HepG2 (cell line): ENCODE measurements at regions not wholly inside any gene's neighbourhood (a gene's known extent, or its start where the extent isn't known, plus 50 kb on each side); places are given as distances from the start of the nearest gene placed in this dataset.

Source experiments
- ATAC-seq: fragments of 200-7000 bp; cut with Tn5 transposase; 3 replicates; pipeline ENCODE4 v1.9.1; 2020; ENCODE audit warnings: mild to moderate bottlenecking, moderate library complexity
- BruUV-seq: library from RNA; stranded (reverse); fragments of 400-500 nt; replicated peaks from 2 replicates; lab custom pipeline; 2021; lab: Mats Ljungman, UMichigan
- CTCF ChIA-PET: fragments of 300-600 bp; formaldehyde crosslinking; extraction: SDS; loops from one replicate; lab custom pipeline; 2021; ENCODE audit warnings: low total read pairs, inconsistent platforms, low intra/inter-chr PET ratio; lab: Yijun Ruan, JAX
- POLR2A ChIA-PET: fragments of 350-600 bp; sonication (Branson Sonifier 250); formaldehyde crosslinking; loops from one replicate; lab custom pipeline; 2020; ENCODE audit warnings: antibody characterized with exemption, inconsistent platforms; lab: Yijun Ruan, JAX
- DNase-seq: peaks from one replicate; pipeline ENCODE4 v3.0.0-alpha.2; 2015; ENCODE audit warnings: low spot score
- FAIRE-seq: peaks from 3 replicates; lab custom pipeline; 2011; peaks lifted over from hg19 to GRCh38; lab: Jason Lieb, UNC
- H2AFZ ChIP-seq: one replicate; pipeline ENCODE4 v1.6.1; 2011; ENCODE audit warnings: low read length, inconsistent platforms
- H3K27ac ChIP-seq: fragments of 300-600 bp; 3 replicates; pipeline ENCODE4 v1.8.0; 2011; ENCODE audit warnings: mixed run types, mild to moderate bottlenecking, mixed read lengths, low read length, inconsistent platforms; ENCODE audit not compliant: insufficient read depth; ENCODE audit errors: extremely low read length
- H3K27me3 ChIP-seq, 2 experiments: fragments of 200-600 bp in 1 of 2; 2 replicates in 1 of 2; 3 replicates in 1 of 2; pipeline versions ENCODE4 v1.6.0 to v1.8.0; 2011; ENCODE audit warnings: low read length in 2 of 2, mild to moderate bottlenecking in 2 of 2, moderate library complexity in 2 of 2, inconsistent platforms in 1 of 2; ENCODE audit not compliant: insufficient read depth in 2 of 2, control insufficient read depth in 1 of 2
- H3K36me3 ChIP-seq, 2 experiments: fragments of 200-600 bp in 1 of 2; replicated peaks in 1 of 2; 2 replicates in 1 of 2; 3 replicates in 1 of 2; pipeline versions ENCODE4 v1.5.1 to v1.8.0; 2011; ENCODE audit warnings: low read length in 2 of 2, inconsistent platforms in 1 of 2; ENCODE audit not compliant: insufficient read depth in 2 of 2, control insufficient read depth in 1 of 2
- H3K4me1 ChIP-seq: 2 replicates; pipeline ENCODE4 v1.5.1; 2012; ENCODE audit warnings: low read length, inconsistent platforms; ENCODE audit not compliant: insufficient read depth
- H3K4me2 ChIP-seq: 2 replicates; pipeline ENCODE4 v1.6.0; 2011; ENCODE audit warnings: low read depth, low read length, inconsistent platforms
- H3K4me3 ChIP-seq, 3 experiments: fragments of 200-600 bp in 1 of 3; sonication (generic), shearing (Covaris generic) in 1 of 3; replicated peaks in 1 of 3; 2 replicates each; pipeline ENCODE4 v1.5.1; 2011 to 2016; ENCODE audit warnings: low read length in 3 of 3, inconsistent platforms in 2 of 3, low read depth in 2 of 3, mild to moderate bottlenecking in 2 of 3, control low read depth in 1 of 3, mixed read lengths in 1 of 3; ENCODE audit not compliant: insufficient read depth in 1 of 3
- H3K79me2 ChIP-seq: one replicate; pipeline ENCODE4 v1.6.1; 2011; ENCODE audit warnings: low read length, inconsistent platforms; ENCODE audit not compliant: insufficient read depth
- H3K9ac ChIP-seq: 2 replicates; pipeline ENCODE4 v1.6.0; 2011; ENCODE audit warnings: mild to moderate bottlenecking, low read depth, low read length, inconsistent platforms; ENCODE audit not compliant: insufficient read depth
- H3K9me3 ChIP-seq: 2 replicates; pipeline ENCODE4 v1.5.1; 2012; ENCODE audit warnings: mild to moderate bottlenecking, low read length
- H4K20me1 ChIP-seq: 2 replicates; pipeline ENCODE4 v1.6.0; 2011; ENCODE audit warnings: inconsistent platforms, mild to moderate bottlenecking, low read length, moderate library complexity; ENCODE audit not compliant: insufficient read depth
- KLF13 ChIP-seq: sonication (generic); formaldehyde crosslinking; IDR thresholded peaks from 2 replicates; pipeline ENCODE4 v1.4.0; 2020; ENCODE audit warnings: mild to moderate bottlenecking, missing genetic modification reagents
- ZBTB7B ChIP-seq: sonication (generic); formaldehyde crosslinking; IDR thresholded peaks from 2 replicates; pipeline ENCODE4 v1.4.0; 2020; ENCODE audit warnings: missing genetic modification reagents
- ZNF720 ChIP-seq: sonication (generic); formaldehyde crosslinking; IDR thresholded peaks from 2 replicates; pipeline ENCODE4 v1.4.0; 2020; ENCODE audit warnings: missing genetic modification reagents
- WGBS: methylation state at CpG from one replicate; pipeline ENCODE4 v1.1.6; 2017; ENCODE audit warnings: low lambda C conversion rate; 5-methylcytosine and 5-hydroxymethylcytosine counted together
- in situ Hi-C: cut with HindIII; loops from 2 replicates; pipeline ENCODE4 v1.10.0; 2017; ENCODE audit warnings: low pct_unique_long_range_greater_than_20kb; ENCODE audit not compliant: extremely low pct_ligation_motif_present
- intact Hi-C: fragments of 100-400 bp; cut with micrococcal nuclease; formaldehyde crosslinking; loops from one replicate; pipeline ENCODE4 v1.10.0; 2022; ENCODE audit not compliant: unreplicated experiment
- TF ChIP-seq, protein P1 (sequence below): sonication (generic); formaldehyde crosslinking; IDR thresholded peaks from 2 replicates; pipeline ENCODE4 v1.8.1; 2022; ENCODE audit warnings: low read depth, mild to moderate bottlenecking, missing genetic modification reagents
- TF ChIP-seq, protein P2 (sequence below): fragments of 450-650 bp; IDR thresholded peaks from 2 replicates; pipeline ENCODE4 v1.6.1; 2017
- TF ChIP-seq, protein P3 (sequence below): sonication (generic); formaldehyde crosslinking; IDR thresholded peaks from 2 replicates; pipeline ENCODE4 v1.5.1; 2020; ENCODE audit warnings: missing genetic modification reagents, mild to moderate bottlenecking, borderline replicate concordance

DNA sequence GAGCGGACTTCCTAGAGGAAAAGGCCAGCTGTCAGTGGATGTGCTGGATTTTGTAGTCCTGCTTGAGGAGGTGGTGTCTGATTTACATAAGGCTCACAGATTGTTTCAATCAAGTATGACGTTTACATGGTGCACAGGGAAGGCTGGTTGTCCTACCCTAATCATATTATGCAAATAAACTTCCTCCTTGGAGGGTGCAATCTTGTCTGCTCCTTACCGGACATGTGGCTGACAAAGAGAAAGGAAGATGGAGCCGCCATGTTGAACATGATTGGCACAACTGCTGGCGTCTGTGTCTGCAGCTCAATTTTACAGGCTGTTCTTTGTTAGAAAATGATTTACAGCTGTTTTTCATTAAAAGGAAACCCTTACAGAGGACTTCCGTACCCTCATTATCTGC lies 1656.1 kb downstream of the KCNT2 start:
- H3K79me2 ChIP-seq: no peaks in the 10 kb centered on the region
- no peak overlapping the region for H3K9ac ChIP-seq
- FAIRE-seq (no peak), ATAC-seq (no peak), DNase-seq (no peak)
- POLR2A ChIA-PET: no interaction called here
- no peak overlapping the region for H3K4me2 ChIP-seq
- no peaks in the 10 kb centered on the region for H3K27me3 ChIP-seq
- BruUV-seq: no TSS peak
- peak overlapping the region; percentile 15 for H2AFZ ChIP-seq
- CTCF ChIA-PET: no interaction called here
- H3K4me3 ChIP-seq: no peak overlapping the region
- no peak for TF ChIP-seq KLF13 (CRISPR knock-in tag)
- no peak for TF ChIP-seq ZBTB7B
- TF ChIP-seq, protein P1, sequence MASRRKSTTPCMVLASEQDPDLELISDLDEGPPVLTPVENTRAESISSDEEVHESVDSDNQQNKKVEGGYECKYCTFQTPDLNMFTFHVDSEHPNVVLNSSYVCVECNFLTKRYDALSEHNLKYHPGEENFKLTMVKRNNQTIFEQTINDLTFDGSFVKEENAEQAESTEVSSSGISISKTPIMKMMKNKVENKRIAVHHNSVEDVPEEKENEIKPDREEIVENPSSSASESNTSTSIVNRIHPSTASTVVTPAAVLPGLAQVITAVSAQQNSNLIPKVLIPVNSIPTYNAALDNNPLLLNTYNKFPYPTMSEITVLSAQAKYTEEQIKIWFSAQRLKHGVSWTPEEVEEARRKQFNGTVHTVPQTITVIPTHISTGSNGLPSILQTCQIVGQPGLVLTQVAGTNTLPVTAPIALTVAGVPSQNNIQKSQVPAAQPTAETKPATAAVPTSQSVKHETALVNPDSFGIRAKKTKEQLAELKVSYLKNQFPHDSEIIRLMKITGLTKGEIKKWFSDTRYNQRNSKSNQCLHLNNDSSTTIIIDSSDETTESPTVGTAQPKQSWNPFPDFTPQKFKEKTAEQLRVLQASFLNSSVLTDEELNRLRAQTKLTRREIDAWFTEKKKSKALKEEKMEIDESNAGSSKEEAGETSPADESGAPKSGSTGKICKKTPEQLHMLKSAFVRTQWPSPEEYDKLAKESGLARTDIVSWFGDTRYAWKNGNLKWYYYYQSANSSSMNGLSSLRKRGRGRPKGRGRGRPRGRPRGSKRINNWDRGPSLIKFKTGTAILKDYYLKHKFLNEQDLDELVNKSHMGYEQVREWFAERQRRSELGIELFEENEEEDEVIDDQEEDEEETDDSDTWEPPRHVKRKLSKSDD: no peak
- no peak for TF ChIP-seq ZNF720 (CRISPR knock-in tag)
- TF ChIP-seq, protein P2, sequence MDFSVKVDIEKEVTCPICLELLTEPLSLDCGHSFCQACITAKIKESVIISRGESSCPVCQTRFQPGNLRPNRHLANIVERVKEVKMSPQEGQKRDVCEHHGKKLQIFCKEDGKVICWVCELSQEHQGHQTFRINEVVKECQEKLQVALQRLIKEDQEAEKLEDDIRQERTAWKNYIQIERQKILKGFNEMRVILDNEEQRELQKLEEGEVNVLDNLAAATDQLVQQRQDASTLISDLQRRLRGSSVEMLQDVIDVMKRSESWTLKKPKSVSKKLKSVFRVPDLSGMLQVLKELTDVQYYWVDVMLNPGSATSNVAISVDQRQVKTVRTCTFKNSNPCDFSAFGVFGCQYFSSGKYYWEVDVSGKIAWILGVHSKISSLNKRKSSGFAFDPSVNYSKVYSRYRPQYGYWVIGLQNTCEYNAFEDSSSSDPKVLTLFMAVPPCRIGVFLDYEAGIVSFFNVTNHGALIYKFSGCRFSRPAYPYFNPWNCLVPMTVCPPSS: no peak
- TF ChIP-seq, protein P3, sequence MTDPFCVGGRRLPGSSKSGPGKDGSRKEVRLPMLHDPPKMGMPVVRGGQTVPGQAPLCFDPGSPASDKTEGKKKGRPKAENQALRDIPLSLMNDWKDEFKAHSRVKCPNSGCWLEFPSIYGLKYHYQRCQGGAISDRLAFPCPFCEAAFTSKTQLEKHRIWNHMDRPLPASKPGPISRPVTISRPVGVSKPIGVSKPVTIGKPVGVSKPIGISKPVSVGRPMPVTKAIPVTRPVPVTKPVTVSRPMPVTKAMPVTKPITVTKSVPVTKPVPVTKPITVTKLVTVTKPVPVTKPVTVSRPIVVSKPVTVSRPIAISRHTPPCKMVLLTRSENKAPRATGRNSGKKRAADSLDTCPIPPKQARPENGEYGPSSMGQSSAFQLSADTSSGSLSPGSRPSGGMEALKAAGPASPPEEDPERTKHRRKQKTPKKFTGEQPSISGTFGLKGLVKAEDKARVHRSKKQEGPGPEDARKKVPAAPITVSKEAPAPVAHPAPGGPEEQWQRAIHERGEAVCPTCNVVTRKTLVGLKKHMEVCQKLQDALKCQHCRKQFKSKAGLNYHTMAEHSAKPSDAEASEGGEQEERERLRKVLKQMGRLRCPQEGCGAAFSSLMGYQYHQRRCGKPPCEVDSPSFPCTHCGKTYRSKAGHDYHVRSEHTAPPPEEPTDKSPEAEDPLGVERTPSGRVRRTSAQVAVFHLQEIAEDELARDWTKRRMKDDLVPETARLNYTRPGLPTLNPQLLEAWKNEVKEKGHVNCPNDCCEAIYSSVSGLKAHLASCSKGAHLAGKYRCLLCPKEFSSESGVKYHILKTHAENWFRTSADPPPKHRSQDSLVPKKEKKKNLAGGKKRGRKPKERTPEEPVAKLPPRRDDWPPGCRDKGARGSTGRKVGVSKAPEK (CRISPR knock-in tag): no peak
- no peak overlapping the region for H3K27ac ChIP-seq
- no peaks in the 10 kb centered on the region for H3K36me3 ChIP-seq
- intact Hi-C loops: no loop called here
- no peaks in the 10 kb centered on the region for H3K4me1 ChIP-seq
- in situ Hi-C loops: no loop called here
- H3K9me3 ChIP-seq: no peaks in the 10 kb centered on the region; the same call in 1 of the 2 replicates
- 30% methylated on average over 6 of the region's 6 CpGs for WGBS
- H4K20me1 ChIP-seq: no peaks in the 10 kb centered on the region
